ENCODE measurements at regions not wholly inside any gene's neighbourhood (a gene's known extent, or its start where the extent isn't known, plus 50 kb on each side); places are given as distances from the start of the nearest gene placed in this dataset.

GRCh38 chr20:21014528-21014927 is 91.6 kb downstream of the LINC00237 start:
- 49 to 78% (median 63%) methylated on average over 1 of the region's 1 CpG for WGBS, 5 donors
- H3K27ac ChIP-seq = no peak overlapping the region
- H3K9me3 ChIP-seq = no peaks in the 10 kb centered on the region
- no peak for DNase-seq
- peaks cover 0 to 46% (median 2%) of the 10 kb centered on the region in 7 donors for H3K27me3 ChIP-seq (replicated peaks in 1 of 7)
- no peaks in the 10 kb centered on the region for H3K36me3 ChIP-seq
- no peaks in the 10 kb centered on the region for H3K4me1 ChIP-seq
- intact Hi-C loops (cut with DNase I; ENCODE audit: low total_unique reads) = no loop called here
- no peak for TF ChIP-seq CTCF (IDR thresholded peaks at IDR 0.05 in 8 of 11, conservative IDR thresholded peaks at IDR 0.05 in 3 of 11)
- TF ChIP-seq POLR2A (IDR thresholded peaks at IDR 0.05) = no peak
- TF ChIP-seq POLR2AphosphoS5 (IDR thresholded peaks at IDR 0.05) = no peak
- H3K4me3 ChIP-seq = no peak overlapping the region

- no peak for DNase-seq
- intact Hi-C loops (cut with DNase I; ENCODE audit: low total_unique reads) = no loop called here
- TF ChIP-seq POLR2A (IDR thresholded peaks at IDR 0.05) (no peak), CTCF (IDR thresholded peaks at IDR 0.05 in 8 of 11, conservative IDR thresholded peaks at IDR 0.05 in 3 of 11) (no peak), POLR2AphosphoS5 (IDR thresholded peaks at IDR 0.05) (no peak)
- Histone ChIP-seq H3K27me3 (replicated peaks in 1 of 7) (peaks cover 0 to 5% (median 0%) of the 10 kb centered on the region in 7 donors), H3K27ac (no peak overlapping the region), H3K9me3 (no peaks in the 10 kb centered on the region), H3K36me3 (no peaks in the 10 kb centered on the region), H3K4me1 (no peaks in the 10 kb centered on the region), H3K4me3 (no peak overlapping the region)
- WGBS, 5 donors = 83 to 89% (median 84%) methylated on average over 7 of the region's 7 CpGs
Observed at GRCh38 chr20:21008951-21009350, 97.2 kb downstream of the LINC00237 start.

GRCh38 chr20:21006611-21007010 is 99.5 kb downstream of the LINC00237 start:
- no peaks in the 10 kb centered on the region for H3K4me1 ChIP-seq
- intact Hi-C loops (cut with DNase I; ENCODE audit: low total_unique reads) = no loop called here
- H3K27ac ChIP-seq = no peak overlapping the region
- peaks cover 0 to 5% (median 0%) of the 10 kb centered on the region in 7 donors for H3K27me3 ChIP-seq (replicated peaks in 1 of 7)
- no peak for DNase-seq
- no peaks in the 10 kb centered on the region for H3K36me3 ChIP-seq
- TF ChIP-seq POLR2AphosphoS5 (IDR thresholded peaks at IDR 0.05) (no peak), POLR2A (IDR thresholded peaks at IDR 0.05) (no peak), CTCF (IDR thresholded peaks at IDR 0.05 in 8 of 11, conservative IDR thresholded peaks at IDR 0.05 in 3 of 11) (no peak)
- H3K9me3 ChIP-seq = no peaks in the 10 kb centered on the region
- no peak overlapping the region for H3K4me3 ChIP-seq

GRCh38 chr20:21004386-21005076 is 101.6 kb downstream of the LINC00237 start:
- 78 to 88% (median 86%) methylated on average over 8 of the region's 8 CpGs for WGBS, 5 donors

More at GRCh38 chr20:21004386-21005076, 101.6 kb downstream of the LINC00237 start:
- Histone ChIP-seq H3K4me3 (no peak overlapping the region), H3K27ac (no peak overlapping the region), H3K9me3 (no peaks in the 10 kb centered on the region), H3K36me3 (no peaks in the 10 kb centered on the region), H3K4me1 (no peaks in the 10 kb centered on the region), H3K27me3 (replicated peaks in 1 of 7) (peaks cover 0 to 7% (median 0%) of the 10 kb centered on the region in 7 donors)
- no peak for DNase-seq
- no peak for TF ChIP-seq POLR2AphosphoS5 (IDR thresholded peaks at IDR 0.05)
- intact Hi-C loops (cut with DNase I; ENCODE audit: low total_unique reads) = no loop called here

All from spleen (tissue), 11 donors.